Astrocyte (in vitro differentiated cells and primary cell): ENCODE measurements at regions not wholly inside any gene's neighbourhood (a gene's known extent, or its start where the extent isn't known, plus 50 kb on each side); places are given as distances from the start of the nearest gene placed in this dataset.

Experiments
- DNase-seq: peaks from one replicate; pipeline ENCODE4 v3.0.0-alpha.2; 2010; ENCODE audit warnings: low read depth
- FAIRE-seq: peaks from 2 replicates; lab custom pipeline; 2011; peaks lifted over from hg19 to GRCh38; lab: Jason Lieb, UNC
- H2AFZ ChIP-seq: 2 replicates; pipeline ENCODE4 v1.6.0; 2012; ENCODE audit warnings: low read depth, low read length, inconsistent platforms
- H3K27ac ChIP-seq: 2 replicates; pipeline ENCODE4 v1.5.1; 2011; ENCODE audit warnings: low read depth, low read length, inconsistent platforms
- H3K27me3 ChIP-seq: 2 replicates; pipeline ENCODE4 v1.6.0; 2011; ENCODE audit warnings: low read length, inconsistent platforms; ENCODE audit not compliant: insufficient read depth
- H3K36me3 ChIP-seq: 2 replicates; pipeline ENCODE4 v1.5.1; 2011; ENCODE audit warnings: low read length, inconsistent platforms; ENCODE audit not compliant: insufficient read depth
- H3K4me1 ChIP-seq: 2 replicates; pipeline ENCODE4 v1.5.1; 2011; ENCODE audit warnings: low read length, inconsistent platforms; ENCODE audit not compliant: insufficient read depth
- H3K4me2 ChIP-seq: 2 replicates; pipeline ENCODE4 v1.6.0; 2012; ENCODE audit warnings: low read length, inconsistent platforms
- H3K4me3 ChIP-seq: 2 replicates; pipeline ENCODE4 v1.5.1; 2011; ENCODE audit warnings: low read depth, mild to moderate bottlenecking, low read length, inconsistent platforms; ENCODE audit not compliant: insufficient read depth
- H3K79me2 ChIP-seq: 2 replicates; pipeline ENCODE4 v1.6.0; 2012; ENCODE audit warnings: mild to moderate bottlenecking, low read length, inconsistent platforms; ENCODE audit not compliant: insufficient read depth
- H3K9ac ChIP-seq: 2 replicates; pipeline ENCODE4 v1.6.0; 2012; ENCODE audit warnings: mild to moderate bottlenecking, low read length, inconsistent platforms
- H3K9me3 ChIP-seq: 2 replicates; pipeline ENCODE4 v1.5.1; 2012; ENCODE audit warnings: low read depth, mild to moderate bottlenecking, low read length, inconsistent platforms; ENCODE audit not compliant: insufficient read depth
- H4K20me1 ChIP-seq: 2 replicates; pipeline ENCODE4 v1.6.0; 2012; ENCODE audit warnings: low read length, inconsistent platforms; ENCODE audit not compliant: insufficient read depth
- H3K27ac Mint-ChIP-seq: one replicate; pipeline ENCODE4 v1.8.0; 2021; ENCODE audit warnings: mild to moderate bottlenecking, mixed read lengths; ENCODE audit not compliant: unreplicated experiment
- H3K27me3 Mint-ChIP-seq: one replicate; pipeline ENCODE4 v1.8.0; 2021; ENCODE audit warnings: low read depth, mixed read lengths; ENCODE audit not compliant: unreplicated experiment
- H3K36me3 Mint-ChIP-seq: one replicate; pipeline ENCODE4 v1.8.0; 2021; ENCODE audit warnings: low read depth, mixed read lengths; ENCODE audit not compliant: unreplicated experiment
- H3K4me1 Mint-ChIP-seq: one replicate; pipeline ENCODE4 v1.8.0; 2021; ENCODE audit warnings: low read depth, mixed read lengths; ENCODE audit not compliant: unreplicated experiment
- H3K4me3 Mint-ChIP-seq: one replicate; pipeline ENCODE4 v1.8.0; 2021; ENCODE audit warnings: mild to moderate bottlenecking, moderate library complexity, mixed read lengths; ENCODE audit not compliant: unreplicated experiment
- H3K9me3 Mint-ChIP-seq: one replicate; pipeline ENCODE4 v1.8.0; 2021; ENCODE audit warnings: mild to moderate bottlenecking, mixed read lengths; ENCODE audit not compliant: unreplicated experiment
- EZH2 ChIP-seq: IDR thresholded peaks from 2 replicates; pipeline ENCODE4 v1.6.1; 2012; ENCODE audit warnings: mild to moderate bottlenecking, low read length, inconsistent platforms; ENCODE audit not compliant: insufficient read depth
- TF ChIP-seq, protein P1 (sequence below): IDR thresholded peaks from 2 replicates; pipeline ENCODE4 v1.5.1; 2011; ENCODE audit warnings: low read depth, mild to moderate bottlenecking, inconsistent platforms, low read length, moderate library complexity; ENCODE audit not compliant: insufficient read depth

GRCh38 chr12:61998791-61999190 lies 261.4 kb upstream of the USP15 start:
- no peak overlapping the region for H3K27ac Mint-ChIP-seq
- Histone ChIP-seq H3K4me2 (no peak overlapping the region), H4K20me1 (no peaks in the 10 kb centered on the region), H3K27me3 (peaks cover 3% of the 10 kb centered on the region), H3K36me3 (no peaks in the 10 kb centered on the region), H3K9me3 (no peaks in the 10 kb centered on the region), H3K79me2 (no peaks in the 10 kb centered on the region), H3K4me1 (no peaks in the 10 kb centered on the region), H3K9ac (no peak overlapping the region), H3K27ac (no peak overlapping the region), H2AFZ (no peak overlapping the region), H3K4me3 (no peak overlapping the region)
- H3K4me1 Mint-ChIP-seq, result no peaks in the 10 kb centered on the region
- H3K4me3 Mint-ChIP-seq, result no peak overlapping the region
- H3K27me3 Mint-ChIP-seq, result no peaks in the 10 kb centered on the region
- no peaks in the 10 kb centered on the region for H3K36me3 Mint-ChIP-seq
- no peaks in the 10 kb centered on the region for H3K9me3 Mint-ChIP-seq
- FAIRE-seq, result no peak
- DNase-seq, result no peak
- no peak for TF ChIP-seq EZH2
- TF ChIP-seq, protein P1, sequence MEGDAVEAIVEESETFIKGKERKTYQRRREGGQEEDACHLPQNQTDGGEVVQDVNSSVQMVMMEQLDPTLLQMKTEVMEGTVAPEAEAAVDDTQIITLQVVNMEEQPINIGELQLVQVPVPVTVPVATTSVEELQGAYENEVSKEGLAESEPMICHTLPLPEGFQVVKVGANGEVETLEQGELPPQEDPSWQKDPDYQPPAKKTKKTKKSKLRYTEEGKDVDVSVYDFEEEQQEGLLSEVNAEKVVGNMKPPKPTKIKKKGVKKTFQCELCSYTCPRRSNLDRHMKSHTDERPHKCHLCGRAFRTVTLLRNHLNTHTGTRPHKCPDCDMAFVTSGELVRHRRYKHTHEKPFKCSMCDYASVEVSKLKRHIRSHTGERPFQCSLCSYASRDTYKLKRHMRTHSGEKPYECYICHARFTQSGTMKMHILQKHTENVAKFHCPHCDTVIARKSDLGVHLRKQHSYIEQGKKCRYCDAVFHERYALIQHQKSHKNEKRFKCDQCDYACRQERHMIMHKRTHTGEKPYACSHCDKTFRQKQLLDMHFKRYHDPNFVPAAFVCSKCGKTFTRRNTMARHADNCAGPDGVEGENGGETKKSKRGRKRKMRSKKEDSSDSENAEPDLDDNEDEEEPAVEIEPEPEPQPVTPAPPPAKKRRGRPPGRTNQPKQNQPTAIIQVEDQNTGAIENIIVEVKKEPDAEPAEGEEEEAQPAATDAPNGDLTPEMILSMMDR, result no peak

- no peaks in the 10 kb centered on the region for H3K4me1 Mint-ChIP-seq
- Histone ChIP-seq H3K4me3 (no peak overlapping the region), H3K4me2 (no peak overlapping the region), H3K9me3 (no peaks in the 10 kb centered on the region), H3K27ac (no peak overlapping the region), H3K36me3 (no peaks in the 10 kb centered on the region), H3K9ac (no peak overlapping the region), H4K20me1 (no peaks in the 10 kb centered on the region), H3K27me3 (peaks cover 3% of the 10 kb centered on the region), H2AFZ (no peak overlapping the region), H3K79me2 (no peaks in the 10 kb centered on the region), H3K4me1 (no peaks in the 10 kb centered on the region)
- no peak overlapping the region for H3K27ac Mint-ChIP-seq
- H3K27me3 Mint-ChIP-seq, result no peaks in the 10 kb centered on the region
- no peak overlapping the region for H3K4me3 Mint-ChIP-seq
- no peaks in the 10 kb centered on the region for H3K36me3 Mint-ChIP-seq
- DNase-seq, result no peak
- no peak for FAIRE-seq
- TF ChIP-seq, protein P1, result no peak
- no peak for TF ChIP-seq EZH2
- no peaks in the 10 kb centered on the region for H3K9me3 Mint-ChIP-seq
Measured at GRCh38 chr12:61999311-61999710, 260.9 kb upstream of the USP15 start.

DNA sequence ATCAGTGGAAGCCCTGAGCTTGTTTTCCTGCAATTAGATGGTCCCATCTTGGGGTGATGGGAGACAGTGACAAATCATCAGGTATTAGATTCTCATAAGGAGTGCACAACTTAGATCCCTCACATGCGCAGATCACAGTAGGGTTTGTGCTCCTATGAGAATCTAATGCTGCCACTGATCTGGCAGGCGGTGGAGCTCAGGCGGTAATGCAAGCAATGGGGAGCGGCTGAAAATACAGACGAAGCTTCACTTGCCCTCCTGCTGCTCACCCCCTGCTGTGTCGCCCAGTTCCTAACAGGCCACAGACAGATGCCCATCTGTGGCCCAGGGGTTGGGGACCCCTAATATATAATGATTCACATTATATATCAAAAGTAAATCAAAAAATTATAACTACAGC lies 258.8 kb upstream of the USP15 start:
- Mint-ChIP-seq H3K4me1 (no peaks in the 10 kb centered on the region), H3K27ac (no peak overlapping the region), H3K9me3 (no peaks in the 10 kb centered on the region), H3K27me3 (no peaks in the 10 kb centered on the region), H3K4me3 (no peak overlapping the region), H3K36me3 (no peaks in the 10 kb centered on the region)
- H3K27me3 ChIP-seq, result no peaks in the 10 kb centered on the region
- FAIRE-seq (no peak), DNase-seq (no peak)
- no peak overlapping the region for H3K9ac ChIP-seq
- H2AFZ ChIP-seq, result no peak overlapping the region
- TF ChIP-seq, protein P1, result no peak
- TF ChIP-seq EZH2, result no peak
- no peaks in the 10 kb centered on the region for H3K4me1 ChIP-seq
- H3K4me3 ChIP-seq, result no peak overlapping the region
- H3K4me2 ChIP-seq, result no peak overlapping the region
- no peaks in the 10 kb centered on the region for H3K79me2 ChIP-seq
- no peaks in the 10 kb centered on the region for H4K20me1 ChIP-seq
- no peak overlapping the region for H3K27ac ChIP-seq
- H3K9me3 ChIP-seq, result no peaks in the 10 kb centered on the region
- no peaks in the 10 kb centered on the region for H3K36me3 ChIP-seq
